ENCODE measurements at regions not wholly inside any gene's neighbourhood (a gene's known extent, or its start where the extent isn't known, plus 50 kb on each side); places are given as distances from the start of the nearest gene placed in this dataset.

DNA sequence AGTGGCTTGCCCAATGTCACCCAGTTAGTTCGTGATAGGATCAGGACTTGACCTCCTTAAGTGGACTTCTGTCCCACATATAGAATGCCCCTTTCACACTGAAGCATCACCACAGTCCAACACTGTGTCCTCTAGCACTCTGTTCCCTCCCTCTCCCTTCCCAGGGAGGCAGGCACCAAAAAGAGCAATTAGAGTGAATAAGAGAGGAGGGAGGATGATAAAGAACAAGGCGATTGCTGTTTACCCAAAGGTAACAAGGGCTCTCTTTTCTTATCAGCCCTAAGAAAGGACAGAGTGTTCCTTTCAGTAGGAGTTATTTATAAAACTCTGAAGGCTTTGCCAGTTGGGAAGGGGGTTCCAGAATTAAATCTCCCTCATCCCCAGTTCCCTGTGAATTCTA, 192.7 kb upstream of the ATP2B1 start:
- TF ChIP-seq EZH2 (IDR thresholded peaks at IDR 0.05): no peak
- TF ChIP-seq POLR2AphosphoS5 (IDR thresholded peaks at IDR 0.05; ENCODE audit: borderline replicate concordance, low read depth, low read length): no peak
